IPS DF 6.9 (cell line): ENCODE measurements at regions not wholly inside any gene's neighbourhood (a gene's known extent, or its start where the extent isn't known, plus 50 kb on each side); places are given as distances from the start of the nearest gene placed in this dataset.

Experiments used
- DNase-seq: peaks from one replicate; pipeline ENCODE4 v3.0.0-alpha.2; 2013; ENCODE audit warnings: low read depth, low spot score
- H3K27ac ChIP-seq: one replicate; pipeline ENCODE4 v1.5.1; 2013; ENCODE audit warnings: low read length, control low read depth
- H3K27me3 ChIP-seq: 2 replicates; pipeline ENCODE4 v1.6.1; 2013; ENCODE audit warnings: mild to moderate bottlenecking, low read length; ENCODE audit not compliant: control insufficient read depth, insufficient read depth
- H3K36me3 ChIP-seq: 2 replicates; pipeline ENCODE4 v1.6.1; 2013; ENCODE audit warnings: low read length; ENCODE audit not compliant: control insufficient read depth, insufficient read depth
- H3K4me1 ChIP-seq: 2 replicates; pipeline ENCODE4 v1.6.1; 2013; ENCODE audit warnings: low read length; ENCODE audit not compliant: control insufficient read depth, insufficient read depth
- H3K4me3 ChIP-seq: 2 replicates; pipeline ENCODE4 v1.5.1; 2013; ENCODE audit warnings: mild to moderate bottlenecking, low read length
- H3K9me3 ChIP-seq: 2 replicates; pipeline ENCODE4 v1.6.1; 2013; ENCODE audit warnings: low read length, inconsistent platforms; ENCODE audit not compliant: control insufficient read depth, insufficient read depth
- WGBS: extraction: QIAGEN DNeasy Blood & Tissue Kit; methylation state at CpG from one replicate; pipeline ENCODE4 v1.1.7; 2013; ENCODE audit warnings: mixed read lengths, missing lambda C conversion rate; ENCODE audit not compliant: insufficient read length, insufficient coverage; 5-methylcytosine and 5-hydroxymethylcytosine counted together

DNA sequence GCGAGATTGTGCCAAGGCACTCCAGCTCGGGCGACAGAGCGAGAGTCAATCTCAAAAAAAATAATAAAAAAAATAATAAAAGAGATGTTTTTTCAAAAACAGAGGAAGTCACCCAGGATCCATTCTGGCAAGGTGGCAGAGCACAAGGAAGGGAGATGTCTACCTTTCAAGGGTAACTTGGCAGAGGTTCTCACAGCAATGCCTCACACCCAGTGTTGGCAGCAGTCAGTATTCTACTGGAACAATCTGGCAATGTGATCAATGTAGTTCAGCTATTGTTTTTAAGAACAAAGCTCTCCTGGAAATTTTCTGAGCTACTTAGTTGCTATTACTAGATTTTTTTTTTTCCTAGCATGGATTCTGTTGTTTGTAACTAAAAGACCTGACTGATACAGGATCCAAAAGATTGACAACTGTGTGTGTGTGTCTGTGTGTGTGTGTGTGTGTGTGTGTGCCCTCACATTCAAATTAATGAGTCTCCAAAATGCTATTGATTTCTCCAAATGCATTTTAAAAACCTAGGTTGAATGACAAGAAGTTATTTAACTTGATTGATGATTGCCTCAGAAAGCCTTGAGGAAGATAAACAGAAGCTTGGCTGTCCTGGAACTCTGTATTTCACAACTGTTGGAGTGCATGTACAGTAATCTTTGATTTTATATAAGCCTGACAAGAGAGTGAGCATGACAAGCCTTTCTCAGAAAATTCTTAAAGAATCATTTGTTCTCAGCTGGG lies 114.1 kb upstream of the RREB1 start:
- no CpG with 5 or more reads among the region's 4 CpGs for WGBS
- no peak for DNase-seq
- H3K27me3 ChIP-seq, result no peaks in the 10 kb centered on the region
- no peaks in the 10 kb centered on the region for H3K9me3 ChIP-seq
- H3K27ac ChIP-seq, result no peak overlapping the region
- no peaks in the 10 kb centered on the region for H3K4me1 ChIP-seq
- H3K36me3 ChIP-seq, result no peaks in the 10 kb centered on the region
- no peak overlapping the region for H3K4me3 ChIP-seq

DNA sequence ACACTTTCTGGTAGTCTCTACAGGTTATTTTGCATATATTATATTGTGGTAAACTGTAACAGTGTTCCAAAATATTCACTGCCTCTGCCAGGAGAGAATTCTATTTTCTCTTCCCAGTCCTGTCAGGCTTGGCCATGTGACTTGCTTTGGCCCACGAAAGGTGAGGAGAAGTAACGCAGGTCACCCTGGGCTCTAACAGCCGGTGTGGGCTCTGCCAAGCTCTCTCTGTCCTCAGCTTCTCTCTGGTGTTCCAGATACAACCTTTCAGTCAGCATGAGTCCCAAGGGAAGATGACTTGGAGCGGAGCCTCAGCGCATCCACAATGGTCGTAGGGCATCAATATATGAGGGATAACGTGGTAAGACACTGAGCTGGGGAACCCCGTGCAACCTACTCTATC lies 113.0 kb upstream of the RREB1 start:
- H3K27ac ChIP-seq, result no peak overlapping the region
- WGBS, result no CpG with 5 or more reads among the region's 8 CpGs
- no peaks in the 10 kb centered on the region for H3K9me3 ChIP-seq
- no peak overlapping the region for H3K4me3 ChIP-seq
- no peaks in the 10 kb centered on the region for H3K4me1 ChIP-seq
- no peaks in the 10 kb centered on the region for H3K36me3 ChIP-seq
- H3K27me3 ChIP-seq, result no peaks in the 10 kb centered on the region
- no peak for DNase-seq

DNA sequence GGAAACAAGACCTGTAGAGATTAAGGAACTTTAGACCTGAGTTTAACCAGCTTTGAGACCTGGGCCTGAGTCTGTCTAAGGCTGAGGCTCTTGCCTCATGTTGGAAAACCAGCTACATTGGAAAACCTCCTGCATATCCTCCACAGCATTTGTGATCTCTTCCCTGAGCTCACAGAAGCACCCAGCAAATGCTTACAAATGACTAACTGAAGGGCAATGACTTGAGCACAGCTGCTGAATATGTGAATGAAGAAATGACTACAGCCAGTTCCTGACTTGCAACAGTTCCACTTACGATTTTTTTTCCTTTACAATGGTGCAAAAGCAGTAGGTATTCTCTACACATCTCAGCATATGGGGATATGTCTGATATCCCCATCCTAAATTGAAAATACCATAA lies 112.4 kb upstream of the RREB1 start:
- Histone ChIP-seq H3K27me3 (no peaks in the 10 kb centered on the region), H3K27ac (no peak overlapping the region), H3K4me1 (no peaks in the 10 kb centered on the region), H3K36me3 (no peaks in the 10 kb centered on the region), H3K4me3 (no peak overlapping the region), H3K9me3 (no peaks in the 10 kb centered on the region)
- no CpG with 5 or more reads among the region's 1 CpG for WGBS
- DNase-seq, result no peak

DNA sequence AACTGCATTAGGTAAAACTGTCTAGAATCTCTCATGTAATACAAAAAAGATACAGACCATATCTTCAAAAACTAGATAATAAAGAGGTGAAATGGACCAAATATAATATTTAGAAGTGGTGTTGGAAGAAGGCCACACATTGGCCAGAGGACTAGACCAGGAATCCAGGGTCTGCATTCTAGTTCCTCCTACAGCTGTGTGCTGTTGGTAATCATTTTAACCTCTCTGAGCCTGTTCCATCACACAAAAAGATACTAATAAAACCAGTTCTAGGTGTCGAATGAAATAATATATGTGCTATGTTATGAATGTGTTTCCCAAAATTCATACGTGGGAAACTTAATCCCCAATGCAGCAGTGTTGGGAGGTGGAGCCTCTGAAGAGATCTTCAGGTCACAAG lies 111.6 kb upstream of the RREB1 start:
- no peaks in the 10 kb centered on the region for H3K4me1 ChIP-seq
- no peaks in the 10 kb centered on the region for H3K9me3 ChIP-seq
- no CpG with 5 or more reads among the region's 2 CpGs for WGBS
- no peak for DNase-seq
- no peak overlapping the region for H3K27ac ChIP-seq
- H3K4me3 ChIP-seq, result no peak overlapping the region
- H3K27me3 ChIP-seq, result no peaks in the 10 kb centered on the region
- H3K36me3 ChIP-seq, result no peaks in the 10 kb centered on the region

DNA sequence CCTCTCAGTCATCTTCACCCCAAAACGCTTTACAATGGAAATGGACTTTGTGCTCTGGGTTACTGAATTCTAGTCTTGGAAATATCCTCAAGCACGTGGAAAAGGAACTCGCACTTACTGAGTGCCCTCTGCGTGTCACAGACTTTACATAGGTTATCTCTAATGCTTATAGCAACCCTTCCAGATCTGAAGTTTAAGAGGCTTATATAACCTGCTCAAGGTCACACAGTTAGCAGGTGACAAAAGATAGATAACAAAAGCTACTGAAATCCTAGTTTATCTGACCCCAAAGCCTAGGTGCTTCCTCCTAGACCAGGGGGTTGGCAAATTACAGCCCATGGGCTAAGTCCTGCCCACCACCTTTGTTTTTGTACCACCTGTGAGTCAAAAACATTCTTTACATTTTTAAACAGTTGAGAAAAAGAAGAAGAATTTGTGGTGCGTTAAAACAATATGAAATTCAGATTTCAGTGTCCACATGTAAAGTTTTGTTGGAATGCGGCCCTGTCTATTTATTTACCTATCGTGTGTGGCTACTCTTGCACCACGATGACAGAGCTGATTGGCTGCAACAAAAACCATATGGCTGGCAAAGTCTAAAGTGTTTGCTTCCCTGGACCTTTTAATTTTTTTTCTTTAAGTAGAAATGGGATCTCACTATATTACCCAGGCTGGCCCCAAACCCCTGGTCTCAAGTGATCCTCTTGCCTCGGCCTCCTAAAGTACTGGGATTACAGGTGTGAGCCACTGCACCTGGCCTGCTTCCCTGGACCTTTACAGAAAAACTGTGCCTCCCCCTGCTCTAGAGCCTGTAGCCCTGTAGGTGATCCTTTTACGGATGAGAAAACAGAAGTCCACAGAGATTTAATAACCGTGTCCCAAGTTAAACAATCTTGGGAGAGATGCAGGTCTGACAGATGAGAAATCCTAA lies 110.2 kb upstream of the RREB1 start:
- no peaks in the 10 kb centered on the region for H3K4me1 ChIP-seq
- H3K4me3 ChIP-seq, result no peak overlapping the region
- no peaks in the 10 kb centered on the region for H3K27me3 ChIP-seq
- H3K27ac ChIP-seq, result no peak overlapping the region
- H3K36me3 ChIP-seq, result no peaks in the 10 kb centered on the region
- no peak for DNase-seq
- no CpG with 5 or more reads among the region's 11 CpGs for WGBS
- H3K9me3 ChIP-seq, result no peaks in the 10 kb centered on the region

DNA sequence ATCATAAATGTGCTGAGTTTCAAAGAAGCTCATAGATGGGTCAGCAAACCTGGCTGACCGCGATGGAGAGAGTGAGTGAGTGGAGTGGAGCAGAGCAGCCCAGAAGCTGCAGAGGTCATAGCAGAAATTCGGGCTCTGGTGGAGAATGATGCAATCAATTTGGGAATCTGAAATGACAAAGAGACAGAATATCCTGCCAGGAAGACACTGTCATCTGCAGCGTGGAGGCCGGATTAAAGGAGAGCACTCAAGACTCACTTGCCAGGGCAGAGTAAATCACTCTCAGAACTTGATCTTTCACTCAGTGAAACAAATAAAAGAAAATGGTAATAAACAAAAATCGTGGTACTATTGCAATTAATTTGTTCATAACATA lies 109.6 kb upstream of the RREB1 start:
- no peaks in the 10 kb centered on the region for H3K9me3 ChIP-seq
- H3K4me1 ChIP-seq, result no peaks in the 10 kb centered on the region
- DNase-seq, result no peak
- H3K27ac ChIP-seq, result no peak overlapping the region
- 100% methylated on average over 1 of the region's 6 CpGs for WGBS
- H3K36me3 ChIP-seq, result no peaks in the 10 kb centered on the region
- H3K27me3 ChIP-seq, result no peaks in the 10 kb centered on the region
- no peak overlapping the region for H3K4me3 ChIP-seq

DNA sequence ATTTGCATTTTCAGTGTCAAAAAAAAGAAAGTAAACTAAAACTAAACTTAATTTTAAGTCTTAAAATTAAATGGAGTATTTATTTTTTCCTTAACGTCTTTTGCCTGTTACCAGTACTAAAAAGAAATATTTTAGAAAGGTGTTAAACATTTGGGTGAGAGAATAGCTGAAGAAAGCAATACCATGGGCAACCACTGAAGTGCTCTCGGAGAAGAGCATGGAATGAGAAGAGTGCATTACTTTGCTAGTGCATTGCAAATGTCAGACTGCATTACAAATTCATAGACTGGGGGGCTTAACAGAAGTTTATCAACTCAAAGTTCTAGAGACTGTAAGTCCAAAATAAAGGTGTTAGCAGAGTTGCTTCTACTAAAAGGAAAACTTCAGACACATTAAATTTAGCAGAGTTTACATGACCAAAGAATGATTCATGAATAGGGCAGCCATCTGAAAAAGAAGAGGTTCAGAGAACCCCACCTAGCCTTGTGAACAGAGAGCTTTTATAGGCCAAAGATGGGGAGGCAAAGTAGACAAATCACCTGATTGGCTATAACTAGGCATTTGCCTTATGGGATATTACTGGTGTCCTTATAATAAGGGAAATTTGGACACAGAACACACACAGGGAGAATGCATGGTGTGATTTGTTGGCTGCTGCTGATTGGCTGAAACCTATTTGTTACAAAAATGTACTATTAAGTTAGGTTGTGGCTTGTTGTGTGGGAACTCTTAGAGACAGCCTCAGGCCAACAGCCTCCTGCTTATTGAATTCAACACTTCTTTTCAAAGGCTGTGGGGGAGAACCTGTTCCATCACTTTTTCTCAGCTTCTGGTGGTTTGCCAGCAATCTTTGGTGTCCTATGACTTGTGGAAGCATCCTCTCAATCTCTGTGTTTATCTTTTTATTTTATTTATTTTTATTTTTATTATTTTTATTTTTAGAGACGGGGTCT lies 106.7 kb upstream of the RREB1 start:
- no CpG with 5 or more reads among the region's 3 CpGs for WGBS

DNA sequence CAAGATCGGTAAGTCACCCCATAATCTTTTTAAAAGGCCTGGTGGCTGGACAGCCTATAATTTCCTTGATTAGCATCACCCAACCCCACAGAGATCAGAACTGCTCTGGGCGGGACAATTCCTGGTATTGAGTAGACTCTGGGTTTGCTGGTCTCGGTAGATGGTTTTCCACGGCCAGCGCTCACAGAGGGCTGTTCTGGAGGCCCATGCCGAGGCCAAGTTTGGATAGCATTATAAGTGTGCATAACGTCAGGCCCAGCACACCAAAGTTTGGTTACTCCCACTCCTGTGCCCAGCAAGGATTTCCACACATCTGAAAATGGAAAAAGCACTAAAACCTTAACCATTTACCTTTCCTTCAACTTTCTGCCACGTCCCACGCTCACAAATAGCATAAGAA lies 104.7 kb upstream of the RREB1 start:
- Histone ChIP-seq H3K4me1 (no peaks in the 10 kb centered on the region), H3K4me3 (no peak overlapping the region), H3K27me3 (no peaks in the 10 kb centered on the region), H3K9me3 (no peaks in the 10 kb centered on the region), H3K27ac (no peak overlapping the region), H3K36me3 (no peaks in the 10 kb centered on the region)
- DNase-seq, result no peak
- 100% methylated on average over 2 of the region's 9 CpGs for WGBS

More for the DNA sequence above, 106.7 kb upstream of the RREB1 start:
- no peak overlapping the region for H3K4me3 ChIP-seq
- no peaks in the 10 kb centered on the region for H3K36me3 ChIP-seq
- H3K27me3 ChIP-seq, result no peaks in the 10 kb centered on the region
- no peaks in the 10 kb centered on the region for H3K4me1 ChIP-seq
- no peak overlapping the region for H3K27ac ChIP-seq
- H3K9me3 ChIP-seq, result no peaks in the 10 kb centered on the region
- no peak for DNase-seq

DNA sequence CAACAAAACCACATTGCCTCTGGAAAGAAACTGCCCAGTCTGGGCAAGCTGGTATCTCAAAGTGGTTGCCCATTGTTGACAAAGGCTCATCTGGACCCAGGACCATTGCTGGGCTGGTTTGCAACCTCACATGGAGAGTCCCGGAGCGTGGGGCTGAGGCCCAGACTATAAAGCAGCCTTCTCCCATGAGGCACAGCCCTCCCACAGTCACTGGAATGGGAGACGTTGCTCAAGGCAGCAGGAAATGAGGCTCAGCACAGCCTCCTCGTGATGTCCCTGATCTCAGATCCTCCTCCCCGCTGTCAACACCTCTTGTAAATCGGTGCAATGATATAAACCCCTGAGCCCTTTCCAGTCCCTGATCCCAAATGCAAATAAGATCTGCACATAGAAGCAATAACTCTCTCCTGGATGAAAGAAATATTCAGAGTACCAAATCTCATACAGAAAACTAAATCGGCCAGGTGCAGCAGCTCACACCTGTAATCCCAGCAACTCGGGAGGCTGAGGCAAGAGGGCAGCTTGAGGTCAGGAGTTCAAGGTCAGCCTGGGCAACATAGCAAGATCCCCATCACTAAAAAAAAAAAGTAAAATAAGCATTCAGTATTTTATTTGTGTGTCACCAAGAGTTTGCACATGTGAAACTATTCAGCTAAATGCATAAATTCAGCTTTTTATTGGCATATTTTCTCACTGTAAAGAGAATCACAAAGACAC lies 103.0 kb upstream of the RREB1 start:
- no peaks in the 10 kb centered on the region for H3K9me3 ChIP-seq

More for the DNA sequence above, 103.0 kb upstream of the RREB1 start:
- WGBS, result no CpG with 5 or more reads among the region's 8 CpGs
- H3K4me3 ChIP-seq, result no peak overlapping the region
- no peaks in the 10 kb centered on the region for H3K4me1 ChIP-seq
- no peak for DNase-seq
- H3K27ac ChIP-seq, result no peak overlapping the region
- no peaks in the 10 kb centered on the region for H3K36me3 ChIP-seq
- no peaks in the 10 kb centered on the region for H3K27me3 ChIP-seq
